IMR-90 (cell line): ENCODE measurements at regions not wholly inside any gene's neighbourhood (a gene's known extent, or its start where the extent isn't known, plus 50 kb on each side); places are given as distances from the start of the nearest gene placed in this dataset.
"Not testable (repeated sequence)": the region's sequence is repeated elsewhere in the genome, so short reads cannot be mapped to it uniquely, and the experiment has no call there.

Source experiments
- ATAC-seq: fragments of 200-7000 bp; cut with Tn5 transposase; 2 replicates; pipeline ENCODE4 v1.9.1; 2020; ENCODE audit warnings: low read depth, mild to moderate bottlenecking, moderate library complexity
- BruUV-seq: library from RNA; stranded (reverse); fragments of 400-500 nt; replicated peaks from 2 replicates; lab custom pipeline; 2021; lab: Mats Ljungman, UMichigan
- CTCF ChIA-PET: fragments of 300-600 bp; formaldehyde crosslinking; extraction: SDS; loops from one replicate; lab custom pipeline; 2021; ENCODE audit warnings: antibody characterized with exemption; lab: Yijun Ruan, JAX
- POLR2A ChIA-PET: fragments of 300-600 bp; sonication (Branson Sonifier 250); formaldehyde crosslinking; loops from one replicate; lab custom pipeline; 2022; ENCODE audit warnings: antibody characterized with exemption; ENCODE audit not compliant: unreplicated experiment; lab: Charles Lee
- DNase-seq: peaks from one replicate; pipeline ENCODE4 v3.0.0; 2013
- H2AFZ ChIP-seq: replicated peaks from 2 replicates; pipeline ENCODE3; 2013; ENCODE audit warnings: low read length, mild to moderate bottlenecking; ENCODE audit not compliant: poor library complexity
- H2AK5ac ChIP-seq: 2 replicates; pipeline ENCODE4 v1.6.1; 2013; ENCODE audit warnings: low read depth, low read length, inconsistent platforms
- H2AK9ac ChIP-seq: replicated peaks from 2 replicates; pipeline ENCODE3; 2013; ENCODE audit warnings: mild to moderate bottlenecking, low read depth, low read length, moderate library complexity; ENCODE audit not compliant: poor library complexity
- H2BK120ac ChIP-seq: 2 replicates; pipeline ENCODE4 v1.6.1; 2013; ENCODE audit warnings: low read depth, low read length, inconsistent platforms
- H2BK15ac ChIP-seq: 3 replicates; pipeline ENCODE4 v1.6.1; 2013; ENCODE audit warnings: low read depth, low read length, inconsistent platforms
- H2BK20ac ChIP-seq: 2 replicates; pipeline ENCODE4 v1.6.1; 2013; ENCODE audit warnings: low read depth, mild to moderate bottlenecking, inconsistent platforms, low read length, moderate library complexity
- H2BK5ac ChIP-seq: 2 replicates; pipeline ENCODE4 v1.6.1; 2013; ENCODE audit warnings: mild to moderate bottlenecking, low read depth, low read length, inconsistent platforms; ENCODE audit not compliant: poor library complexity, severe bottlenecking
- H3K14ac ChIP-seq: replicated peaks from 2 replicates; pipeline ENCODE4 v1.6.1; 2013; ENCODE audit warnings: low read depth, low read length, inconsistent platforms
- H3K18ac ChIP-seq: 2 replicates; pipeline ENCODE4 v1.6.1; 2013; ENCODE audit warnings: low read depth, low read length, control low read depth
- H3K23ac ChIP-seq: 2 replicates; pipeline ENCODE4 v1.6.1; 2013; ENCODE audit warnings: low read depth, low read length, inconsistent platforms
- H3K27ac ChIP-seq: 2 replicates; pipeline ENCODE4 v1.5.1; 2013; ENCODE audit warnings: mild to moderate bottlenecking, control low read depth, low read length; ENCODE audit not compliant: insufficient read depth
- H3K27me3 ChIP-seq: 2 replicates; pipeline ENCODE4 v1.6.1; 2013; ENCODE audit warnings: low read length; ENCODE audit not compliant: control insufficient read depth, insufficient read depth
- H3K36me3 ChIP-seq: 2 replicates; pipeline ENCODE4 v1.6.1; 2013; ENCODE audit warnings: low read length, mixed read lengths; ENCODE audit not compliant: control insufficient read depth, insufficient read depth
- H3K4ac ChIP-seq: 2 replicates; pipeline ENCODE4 v1.6.1; 2013; ENCODE audit warnings: low read depth, low read length, inconsistent platforms
- H3K4me1 ChIP-seq: 2 replicates; pipeline ENCODE4 v1.6.1; 2013; ENCODE audit warnings: low read length, mixed read lengths; ENCODE audit not compliant: control insufficient read depth, insufficient read depth
- H3K4me2 ChIP-seq: 2 replicates; pipeline ENCODE4 v1.6.1; 2013; ENCODE audit warnings: low read depth, mild to moderate bottlenecking, control low read depth, low read length, moderate library complexity
- H3K4me3 ChIP-seq: 2 replicates; pipeline ENCODE4 v1.5.1; 2013; ENCODE audit warnings: low read depth, mild to moderate bottlenecking, control low read depth, low read length, moderate library complexity; ENCODE audit not compliant: insufficient read depth
- H3K56ac ChIP-seq: 2 replicates; pipeline ENCODE4 v1.6.1; 2013; ENCODE audit warnings: low read length, inconsistent platforms; ENCODE audit not compliant: insufficient read depth; ENCODE audit errors: extremely low read depth
- H3K79me1 ChIP-seq, 2 experiments: 2 replicates each; pipeline ENCODE4 v1.6.1; 2013; ENCODE audit warnings: low read length in 2 of 2, inconsistent platforms in 1 of 2, low read depth in 1 of 2
- H3K9ac ChIP-seq: 2 replicates; pipeline ENCODE4 v1.6.1; 2013; ENCODE audit warnings: low read depth, low read length, control low read depth
- H3K9me1 ChIP-seq: 2 replicates; pipeline ENCODE4 v1.6.1; 2013; ENCODE audit warnings: low read length, inconsistent platforms; ENCODE audit not compliant: insufficient read depth
- H3K9me3 ChIP-seq: 2 replicates; pipeline ENCODE4 v1.6.1; 2013; ENCODE audit warnings: low read length; ENCODE audit not compliant: control insufficient read depth, insufficient read depth
- H4K20me1 ChIP-seq: 2 replicates; pipeline ENCODE4 v1.6.1; 2013; ENCODE audit warnings: low read length, inconsistent platforms; ENCODE audit not compliant: insufficient read depth
- H4K5ac ChIP-seq: 2 replicates; pipeline ENCODE4 v1.6.1; 2013; ENCODE audit warnings: mild to moderate bottlenecking, low read depth, low read length, control low read depth
- H4K8ac ChIP-seq, 2 experiments: 2 replicates each; pipeline ENCODE4 v1.6.1; 2013; ENCODE audit warnings: low read depth in 2 of 2, low read length in 2 of 2, control low read depth in 1 of 2, inconsistent platforms in 1 of 2
- H4K91ac ChIP-seq: 2 replicates; pipeline ENCODE4 v1.6.1; 2013; ENCODE audit warnings: low read depth, low read length, inconsistent platforms; ENCODE audit not compliant: insufficient read depth
- WGBS, 2 experiments: methylation state at CpG; one replicate each; pipeline versions ENCODE4 v1.1.5 to v1.1.7; 2013; ENCODE audit warnings: missing lambda C conversion rate in 2 of 2; ENCODE audit not compliant: insufficient read length in 1 of 2; ENCODE audit errors: extremely low coverage in 2 of 2; 5-methylcytosine and 5-hydroxymethylcytosine counted together
- dilution Hi-C: fragments of 300-500 bp; cut with HindIII; formaldehyde crosslinking; loops from one replicate; pipeline ENCODE4 v1.14.3; 2018; ENCODE audit warnings: low sequenced_read_pairs; ENCODE audit not compliant: unreplicated experiment
- in situ Hi-C: fragments of 300-500 bp; cut with MboI; formaldehyde crosslinking; loops from 3 replicates; pipeline ENCODE4 v1.14.3; 2019; ENCODE audit warnings: low sequenced_read_pairs, inconsistent platforms, mixed read lengths
- intact Hi-C: fragments of 100-400 bp; cut with micrococcal nuclease; formaldehyde crosslinking; loops from 2 replicates; pipeline ENCODE4 v1.10.0; 2022

DNA sequence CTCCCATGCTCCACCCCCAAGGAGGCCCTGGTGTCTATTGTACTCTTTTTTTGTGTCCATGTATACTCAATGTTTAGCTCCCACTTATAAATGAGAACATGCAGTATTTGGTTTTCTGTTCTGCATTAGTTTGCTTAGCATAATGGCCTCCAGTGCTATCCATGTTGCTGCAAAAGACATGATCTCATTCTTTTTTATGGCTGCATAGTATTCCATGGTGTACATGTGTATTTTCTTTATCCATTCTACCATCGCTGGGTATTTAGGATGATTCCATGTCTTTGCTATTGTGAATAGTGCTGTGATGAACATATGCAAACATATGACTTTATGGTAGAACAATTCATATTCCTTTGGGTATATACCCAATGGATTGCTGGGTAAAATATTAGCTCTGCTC, 138.1 kb upstream of the STK26 start:
- BruUV-seq = not testable (repeated sequence)

GRCh38 chrX:131893857-131894256, 129.2 kb upstream of the STK26 start:
- H3K14ac ChIP-seq, H2BK120ac ChIP-seq, H3K18ac ChIP-seq, H3K36me3 ChIP-seq, H3K4me3 ChIP-seq, H3K27ac ChIP-seq, H2BK5ac ChIP-seq, dilution Hi-C loops, CTCF ChIA-PET, H4K91ac ChIP-seq, DNase-seq, ATAC-seq, H3K9me1 ChIP-seq, H3K9me3 ChIP-seq, H3K79me1 ChIP-seq, BruUV-seq, H3K9ac ChIP-seq, H3K4me2 ChIP-seq, H3K23ac ChIP-seq, H2BK20ac ChIP-seq, H2AK9ac ChIP-seq, H3K27me3 ChIP-seq, H3K4ac ChIP-seq, H3K56ac ChIP-seq, in situ Hi-C loops, H2AFZ ChIP-seq, H4K20me1 ChIP-seq, POLR2A ChIA-PET, H2AK5ac ChIP-seq, H4K8ac ChIP-seq, intact Hi-C loops, H3K4me1 ChIP-seq, H2BK15ac ChIP-seq, H4K5ac ChIP-seq: not testable (repeated sequence)
- no CpG with 5 or more reads among the region's 3 CpGs for WGBS, 2 experiments

More for the DNA sequence above, 138.1 kb upstream of the STK26 start:
- H3K36me3 ChIP-seq, H3K9ac ChIP-seq, H2AK9ac ChIP-seq, H3K56ac ChIP-seq, H2BK5ac ChIP-seq, H3K27me3 ChIP-seq, H3K9me1 ChIP-seq, H3K9me3 ChIP-seq, H2AK5ac ChIP-seq, H4K20me1 ChIP-seq, H3K27ac ChIP-seq, H2BK20ac ChIP-seq, dilution Hi-C loops, H3K4me2 ChIP-seq, H3K4me3 ChIP-seq, H3K14ac ChIP-seq, POLR2A ChIA-PET, ATAC-seq, H3K4ac ChIP-seq, H3K18ac ChIP-seq, H3K23ac ChIP-seq, H4K5ac ChIP-seq, DNase-seq, H2BK120ac ChIP-seq, H4K91ac ChIP-seq, CTCF ChIA-PET, H3K4me1 ChIP-seq, H2BK15ac ChIP-seq, H3K79me1 ChIP-seq, H2AFZ ChIP-seq, in situ Hi-C loops, intact Hi-C loops, H4K8ac ChIP-seq: not testable (repeated sequence)
- WGBS, 2 experiments = no CpG with 5 or more reads among the region's 1 CpG
